B cell (primary cell): ENCODE measurements at regions not wholly inside any gene's neighbourhood (a gene's known extent, or its start where the extent isn't known, plus 50 kb on each side); places are given as distances from the start of the nearest gene placed in this dataset.

Experiments
- CTCF ChIP-seq: fragments of 200-600 bp; IDR thresholded peaks from one replicate; pipeline ENCODE4 v1.8.0; 2022; ENCODE audit warnings: antibody characterized with exemption, mild to moderate bottlenecking
- EZH2 ChIP-seq: IDR thresholded peaks from 2 replicates; pipeline ENCODE4 v1.6.1; 2012; ENCODE audit warnings: borderline replicate concordance, low read depth, mild to moderate bottlenecking, moderate library complexity, low read length; ENCODE audit not compliant: insufficient read depth, poor library complexity, severe bottlenecking

- TF ChIP-seq CTCF = no peak
- no peak for TF ChIP-seq EZH2
Observed at GRCh38 chr17:34776456-34777443, 184.5 kb downstream of the CCT6B start.
